Kidney glomerular epithelial cell (primary cell): ENCODE measurements at regions not wholly inside any gene's neighbourhood (a gene's known extent, or its start where the extent isn't known, plus 50 kb on each side); places are given as distances from the start of the nearest gene placed in this dataset.
"Not testable (repeated sequence)": the region's sequence is repeated elsewhere in the genome, so short reads cannot be mapped to it uniquely, and the experiment has no call there.

Experiments used
- DNase-seq: peaks from one replicate; lab custom pipeline; 2025; lab: John Stamatoyannopoulos, UW

- DNase-seq = no peak
Observed at GRCh38 chr20:47982574-47983360, 197.5 kb upstream of the SULF2 start.

GRCh38 chr20:47981222-47981621, 195.9 kb upstream of the SULF2 start:
- DNase-seq = no peak

- DNase-seq = no peak
Observed at GRCh38 chr20:47980336-47981177, 195.3 kb upstream of the SULF2 start.

- not testable (repeated sequence) for DNase-seq
Observed at GRCh38 chr20:47979361-47980095, 194.2 kb upstream of the SULF2 start.

GRCh38 chr20:47978428-47979120, 193.3 kb upstream of the SULF2 start:
- not testable (repeated sequence) for DNase-seq

GRCh38 chr20:47977789-47978252, 192.5 kb upstream of the SULF2 start:
- DNase-seq = not testable (repeated sequence)

- not testable (repeated sequence) for DNase-seq
Observed at GRCh38 chr20:47977017-47977788, 191.9 kb upstream of the SULF2 start.

- DNase-seq = no peak
Observed at GRCh38 chr20:47974234-47974878, 189.1 kb upstream of the SULF2 start.

GRCh38 chr20:47973519-47974233, 188.4 kb upstream of the SULF2 start:
- DNase-seq = no peak

- DNase-seq = no peak
Observed at GRCh38 chr20:47972916-47973309, 187.6 kb upstream of the SULF2 start.

GRCh38 chr20:47972297-47972915, 187.1 kb upstream of the SULF2 start:
- DNase-seq = not testable (repeated sequence)

GRCh38 chr20:47971058-47971791, 185.9 kb upstream of the SULF2 start:
- no peak for DNase-seq

- DNase-seq = no peak
Observed at GRCh38 chr20:47970282-47970903, 185.1 kb upstream of the SULF2 start.

GRCh38 chr20:47969426-47969825, 184.1 kb upstream of the SULF2 start:
- no peak for DNase-seq

GRCh38 chr20:47968541-47969310, 183.4 kb upstream of the SULF2 start:
- no peak for DNase-seq

GRCh38 chr20:47964149-47964548, 178.9 kb upstream of the SULF2 start:
- no peak for DNase-seq

- DNase-seq = no peak
Observed at GRCh38 chr20:47963022-47963421, 177.7 kb upstream of the SULF2 start.
